ENCODE measurements at regions not wholly inside any gene's neighbourhood (a gene's known extent, or its start where the extent isn't known, plus 50 kb on each side); places are given as distances from the start of the nearest gene placed in this dataset.

- no peaks in the 10 kb centered on the region for H3K4me1 ChIP-seq (ENCODE audit: insufficient read depth, low read length)
- TF ChIP-seq, protein P1, sequence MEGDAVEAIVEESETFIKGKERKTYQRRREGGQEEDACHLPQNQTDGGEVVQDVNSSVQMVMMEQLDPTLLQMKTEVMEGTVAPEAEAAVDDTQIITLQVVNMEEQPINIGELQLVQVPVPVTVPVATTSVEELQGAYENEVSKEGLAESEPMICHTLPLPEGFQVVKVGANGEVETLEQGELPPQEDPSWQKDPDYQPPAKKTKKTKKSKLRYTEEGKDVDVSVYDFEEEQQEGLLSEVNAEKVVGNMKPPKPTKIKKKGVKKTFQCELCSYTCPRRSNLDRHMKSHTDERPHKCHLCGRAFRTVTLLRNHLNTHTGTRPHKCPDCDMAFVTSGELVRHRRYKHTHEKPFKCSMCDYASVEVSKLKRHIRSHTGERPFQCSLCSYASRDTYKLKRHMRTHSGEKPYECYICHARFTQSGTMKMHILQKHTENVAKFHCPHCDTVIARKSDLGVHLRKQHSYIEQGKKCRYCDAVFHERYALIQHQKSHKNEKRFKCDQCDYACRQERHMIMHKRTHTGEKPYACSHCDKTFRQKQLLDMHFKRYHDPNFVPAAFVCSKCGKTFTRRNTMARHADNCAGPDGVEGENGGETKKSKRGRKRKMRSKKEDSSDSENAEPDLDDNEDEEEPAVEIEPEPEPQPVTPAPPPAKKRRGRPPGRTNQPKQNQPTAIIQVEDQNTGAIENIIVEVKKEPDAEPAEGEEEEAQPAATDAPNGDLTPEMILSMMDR (IDR thresholded peaks at IDR 0.05; ENCODE audit: extremely low read depth, low read depth, low read length) = no peak
- DNase-seq (ENCODE audit: insufficient read length, low spot score, missing footprints) = no peak
- H3K4me2 ChIP-seq (ENCODE audit: insufficient read depth, low read length) = no peak overlapping the region
- H3K36me3 ChIP-seq (ENCODE audit: insufficient read depth, low read length) = no peaks in the 10 kb centered on the region
- H3K79me2 ChIP-seq (ENCODE audit: insufficient read depth, low read length) = no peaks in the 10 kb centered on the region
- no peaks in the 10 kb centered on the region for H4K20me1 ChIP-seq (ENCODE audit: insufficient read depth, low read length)
- no peaks in the 10 kb centered on the region for H3K27me3 ChIP-seq (ENCODE audit: insufficient read depth, low read length)
- H3K27ac ChIP-seq (ENCODE audit: low read depth, low read length) = no peak overlapping the region
- H3K4me3 ChIP-seq (ENCODE audit: insufficient read depth, low read length) = no peak overlapping the region
- no peak overlapping the region for H2AFZ ChIP-seq (ENCODE audit: low read length)
- no peaks in the 10 kb centered on the region for H3K9me3 ChIP-seq (ENCODE audit: low read depth, low read length)
Measured at GRCh38 chr1:4066860-4067599, 167.0 kb upstream of the C1orf174 start.

DNA sequence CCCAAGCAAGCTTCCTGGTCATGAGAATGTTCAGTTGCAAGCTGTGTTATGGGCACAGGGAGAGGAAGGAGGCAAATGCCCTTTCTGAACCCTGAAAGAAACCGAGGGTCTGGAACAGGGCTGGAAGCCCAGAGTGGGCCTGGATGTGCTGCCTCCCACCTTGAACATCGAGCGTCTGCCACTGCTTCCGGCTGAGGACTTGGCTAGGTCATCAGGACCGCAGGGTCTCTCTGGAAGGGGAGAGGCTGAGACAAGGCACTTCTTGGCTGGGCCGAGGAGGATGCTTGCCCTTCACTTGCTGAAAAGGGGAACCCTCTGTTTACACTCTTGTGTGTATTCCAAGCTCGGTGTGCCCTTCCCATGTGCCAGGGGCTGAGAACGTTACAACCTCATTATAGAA is 168.0 kb upstream of the C1orf174 start:
- no peak overlapping the region for H3K27ac ChIP-seq (ENCODE audit: low read depth, low read length)
- H3K9me3 ChIP-seq (ENCODE audit: low read depth, low read length) = no peaks in the 10 kb centered on the region
- H4K20me1 ChIP-seq (ENCODE audit: insufficient read depth, low read length) = no peaks in the 10 kb centered on the region
- no peak overlapping the region for H3K4me3 ChIP-seq (ENCODE audit: insufficient read depth, low read length)
- H3K4me2 ChIP-seq (ENCODE audit: insufficient read depth, low read length) = no peak overlapping the region
- no peaks in the 10 kb centered on the region for H3K79me2 ChIP-seq (ENCODE audit: insufficient read depth, low read length)
- no peak for DNase-seq (ENCODE audit: insufficient read length, low spot score, missing footprints)
- no peaks in the 10 kb centered on the region for H3K36me3 ChIP-seq (ENCODE audit: insufficient read depth, low read length)
- H3K4me1 ChIP-seq (ENCODE audit: insufficient read depth, low read length) = no peaks in the 10 kb centered on the region
- TF ChIP-seq, protein P1 (IDR thresholded peaks at IDR 0.05; ENCODE audit: extremely low read depth, low read depth, low read length) = no peak
- no peaks in the 10 kb centered on the region for H3K27me3 ChIP-seq (ENCODE audit: insufficient read depth, low read length)
- no peak overlapping the region for H2AFZ ChIP-seq (ENCODE audit: low read length)

DNA sequence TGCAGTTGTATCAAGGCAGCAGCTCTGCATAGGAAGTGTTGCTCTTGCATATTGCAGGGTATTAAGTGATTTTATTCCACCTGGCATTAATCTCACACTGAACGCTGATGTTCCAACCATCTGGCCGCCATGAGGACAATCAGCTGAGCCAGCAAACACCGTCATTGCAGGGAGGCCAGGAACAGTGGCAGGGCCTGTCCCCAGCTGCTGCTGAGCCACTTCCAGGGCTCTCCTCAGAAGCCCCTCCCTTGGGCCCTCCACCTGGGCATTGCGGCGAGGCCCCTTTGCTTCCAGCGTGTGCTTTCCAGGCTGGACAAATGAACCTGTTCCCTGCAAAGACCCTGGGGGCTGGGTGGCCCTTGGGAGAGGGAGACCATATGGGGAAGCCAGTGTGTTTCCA is 171.6 kb upstream of the C1orf174 start:
- Histone ChIP-seq H3K27ac (ENCODE audit: low read depth, low read length) (no peak overlapping the region), H3K4me3 (ENCODE audit: insufficient read depth, low read length) (no peak overlapping the region), H3K27me3 (ENCODE audit: insufficient read depth, low read length) (no peaks in the 10 kb centered on the region), H2AFZ (ENCODE audit: low read length) (no peak overlapping the region), H3K79me2 (ENCODE audit: insufficient read depth, low read length) (no peaks in the 10 kb centered on the region), H4K20me1 (ENCODE audit: insufficient read depth, low read length) (no peaks in the 10 kb centered on the region), H3K4me1 (ENCODE audit: insufficient read depth, low read length) (no peaks in the 10 kb centered on the region), H3K36me3 (ENCODE audit: insufficient read depth, low read length) (no peaks in the 10 kb centered on the region), H3K9me3 (ENCODE audit: low read depth, low read length) (no peaks in the 10 kb centered on the region), H3K4me2 (ENCODE audit: insufficient read depth, low read length) (no peak overlapping the region)
- TF ChIP-seq, protein P1 (IDR thresholded peaks at IDR 0.05; ENCODE audit: extremely low read depth, low read depth, low read length) = no peak
- no peak for DNase-seq (ENCODE audit: insufficient read length, low spot score, missing footprints)

DNA sequence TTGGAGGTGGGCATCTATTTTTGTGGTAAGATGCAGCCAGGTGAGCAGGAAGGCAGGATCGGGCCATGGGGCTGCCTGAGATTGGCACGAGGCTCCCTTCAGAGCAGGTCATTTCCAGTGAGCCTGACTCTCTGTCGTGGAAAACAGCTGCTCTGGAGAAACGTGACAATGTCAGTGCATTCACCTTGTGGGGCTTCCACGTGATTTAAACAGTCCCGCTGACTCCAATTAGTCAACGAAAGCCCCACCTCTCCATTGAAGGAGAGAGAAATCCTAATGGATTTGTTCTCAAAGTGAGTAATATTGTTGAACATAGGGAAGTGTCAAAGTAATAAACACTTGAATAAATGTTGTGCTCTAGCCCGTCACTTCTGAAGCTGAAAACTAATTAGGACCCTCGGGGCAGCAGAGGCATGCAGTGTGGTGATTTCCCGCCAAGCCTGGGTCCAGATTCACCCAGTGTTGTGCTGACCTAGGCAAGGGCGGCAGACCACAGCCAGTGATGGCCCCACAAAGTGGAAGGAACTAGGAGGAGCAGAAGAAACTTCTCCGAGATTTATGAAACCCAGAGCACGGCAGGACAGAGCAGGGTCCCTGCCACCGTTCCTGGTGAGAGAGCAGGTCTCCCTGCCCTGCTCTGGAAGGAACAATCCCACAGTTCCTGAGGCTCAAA is 172.5 kb upstream of the C1orf174 start:
- no peaks in the 10 kb centered on the region for H3K27me3 ChIP-seq (ENCODE audit: insufficient read depth, low read length)
- no peaks in the 10 kb centered on the region for H3K4me1 ChIP-seq (ENCODE audit: insufficient read depth, low read length)
- no peaks in the 10 kb centered on the region for H3K9me3 ChIP-seq (ENCODE audit: low read depth, low read length)
- H3K4me3 ChIP-seq (ENCODE audit: insufficient read depth, low read length) = no peak overlapping the region
- H3K79me2 ChIP-seq (ENCODE audit: insufficient read depth, low read length) = no peaks in the 10 kb centered on the region
- no peaks in the 10 kb centered on the region for H3K36me3 ChIP-seq (ENCODE audit: insufficient read depth, low read length)
- H2AFZ ChIP-seq (ENCODE audit: low read length) = no peak overlapping the region
- H3K27ac ChIP-seq (ENCODE audit: low read depth, low read length) = no peak overlapping the region
- H4K20me1 ChIP-seq (ENCODE audit: insufficient read depth, low read length) = no peaks in the 10 kb centered on the region
- no peak overlapping the region for H3K4me2 ChIP-seq (ENCODE audit: insufficient read depth, low read length)
- TF ChIP-seq, protein P1 (IDR thresholded peaks at IDR 0.05; ENCODE audit: extremely low read depth, low read depth, low read length) = no peak
- no peak for DNase-seq (ENCODE audit: insufficient read length, low spot score, missing footprints)

Data from osteoblast (primary cell).